ENCODE measurements at regions not wholly inside any gene's neighbourhood (a gene's known extent, or its start where the extent isn't known, plus 50 kb on each side); places are given as distances from the start of the nearest gene placed in this dataset.

DNA sequence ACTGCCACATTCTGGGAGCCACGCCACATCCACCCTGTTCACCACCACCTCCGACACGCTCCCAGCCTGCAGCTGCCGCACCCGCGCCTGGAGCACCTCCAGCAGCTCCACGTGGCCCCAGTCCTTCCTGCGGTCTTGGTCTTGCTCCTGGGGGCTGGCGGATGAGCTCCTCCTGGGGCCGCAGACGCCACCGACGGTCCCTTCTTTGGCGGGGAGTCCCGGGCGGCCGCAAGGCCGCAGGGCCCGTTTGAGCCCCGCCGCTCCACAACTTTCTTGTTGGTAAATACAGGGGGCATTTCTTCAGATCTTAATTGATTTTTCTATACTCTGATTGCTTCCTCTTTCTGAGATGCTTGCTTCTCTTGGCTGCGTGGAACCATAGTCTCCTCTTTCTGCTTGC, 75.3 kb upstream of the MED13 start:
- TF ChIP-seq POLR2AphosphoS5 (IDR thresholded peaks at IDR 0.05; ENCODE audit: low read depth): no peak
- TF ChIP-seq, protein P1, sequence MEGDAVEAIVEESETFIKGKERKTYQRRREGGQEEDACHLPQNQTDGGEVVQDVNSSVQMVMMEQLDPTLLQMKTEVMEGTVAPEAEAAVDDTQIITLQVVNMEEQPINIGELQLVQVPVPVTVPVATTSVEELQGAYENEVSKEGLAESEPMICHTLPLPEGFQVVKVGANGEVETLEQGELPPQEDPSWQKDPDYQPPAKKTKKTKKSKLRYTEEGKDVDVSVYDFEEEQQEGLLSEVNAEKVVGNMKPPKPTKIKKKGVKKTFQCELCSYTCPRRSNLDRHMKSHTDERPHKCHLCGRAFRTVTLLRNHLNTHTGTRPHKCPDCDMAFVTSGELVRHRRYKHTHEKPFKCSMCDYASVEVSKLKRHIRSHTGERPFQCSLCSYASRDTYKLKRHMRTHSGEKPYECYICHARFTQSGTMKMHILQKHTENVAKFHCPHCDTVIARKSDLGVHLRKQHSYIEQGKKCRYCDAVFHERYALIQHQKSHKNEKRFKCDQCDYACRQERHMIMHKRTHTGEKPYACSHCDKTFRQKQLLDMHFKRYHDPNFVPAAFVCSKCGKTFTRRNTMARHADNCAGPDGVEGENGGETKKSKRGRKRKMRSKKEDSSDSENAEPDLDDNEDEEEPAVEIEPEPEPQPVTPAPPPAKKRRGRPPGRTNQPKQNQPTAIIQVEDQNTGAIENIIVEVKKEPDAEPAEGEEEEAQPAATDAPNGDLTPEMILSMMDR (conservative IDR thresholded peaks at IDR 0.05; ENCODE audit: low read depth in 2 of 2): no peak
- TF ChIP-seq EZH2phosphoT487 (IDR thresholded peaks at IDR 0.05; ENCODE audit: unreplicated experiment): no peak
- TF ChIP-seq EZH2 (IDR thresholded peaks at IDR 0.05; ENCODE audit: low read depth, unreplicated experiment): no peak
